SU-DHL-6 (cell line): ENCODE measurements at regions not wholly inside any gene's neighbourhood (a gene's known extent, or its start where the extent isn't known, plus 50 kb on each side); places are given as distances from the start of the nearest gene placed in this dataset.

Experiments
- CTCF ChIP-seq: fragments of 200-600 bp; sonication (generic); IDR thresholded peaks from one replicate; pipeline ENCODE4 v1.5.1; 2017; ENCODE audit warnings: antibody characterized with exemption, mild to moderate bottlenecking, low read length, moderate library complexity; ENCODE audit not compliant: insufficient read depth, poor library complexity, severe bottlenecking
- EZH2phosphoT487 ChIP-seq: fragments of 200-600 bp; sonication (generic), shearing (Covaris generic); conservative IDR thresholded peaks from 2 replicates; pipeline ENCODE4 v1.6.1; 2018; ENCODE audit warnings: mild to moderate bottlenecking, antibody characterized with exemption, low read length, moderate library complexity, mixed read lengths

- TF ChIP-seq CTCF (no peak), EZH2phosphoT487 (no peak)
These were observed 112.0 kb upstream of the LNX1 start for GRCh38 chr4:53703267-53703655.
